Heart right ventricle (tissue), 16 donors: ENCODE measurements at regions not wholly inside any gene's neighbourhood (a gene's known extent, or its start where the extent isn't known, plus 50 kb on each side); places are given as distances from the start of the nearest gene placed in this dataset.

Experiments
- ATAC-seq, 8 donors: fragments of 200-7000 bp; cut with Tn5 transposase; one replicate each; pipeline ENCODE4 v1.9.1; 2020; ENCODE audit warnings: mild to moderate bottlenecking in 8 of 8, moderate library complexity in 8 of 8, moderate number of reproducible peaks in 1 of 8
- DNase-seq, 2 donors: peaks; one replicate each; pipeline ENCODE4 v3.0.0-alpha.2; 2020
- H3K27ac ChIP-seq, 10 donors: fragments of 200-600 bp; sonication (generic) in 2 of 10; one replicate each; pipeline versions ENCODE4 v1.5.0 to v1.8.0; 2020 to 2022; ENCODE audit warnings: mild to moderate bottlenecking in 3 of 10
- H3K27me3 ChIP-seq, 7 donors: fragments of 200-600 bp; one replicate each; pipeline ENCODE4 v1.8.0; 2021 to 2022; ENCODE audit warnings: mild to moderate bottlenecking in 2 of 7
- H3K36me3 ChIP-seq, 9 donors: fragments of 200-600 bp; sonication (generic) in 1 of 9; one replicate each; pipeline versions ENCODE4 v1.5.0 to v1.8.0; 2020 to 2022; ENCODE audit warnings: mild to moderate bottlenecking in 2 of 9
- H3K4me1 ChIP-seq, 9 donors: fragments of 200-600 bp; sonication (generic) in 1 of 9; one replicate each; pipeline versions ENCODE4 v1.5.0 to v1.8.0; 2020 to 2022; ENCODE audit warnings: mild to moderate bottlenecking in 4 of 9
- H3K4me3 ChIP-seq, 10 donors: fragments of 200-600 bp; sonication (generic) in 2 of 10; one replicate each; pipeline versions ENCODE4 v1.5.0 to v1.8.0; 2020 to 2022; ENCODE audit warnings: mild to moderate bottlenecking in 7 of 10, moderate library complexity in 2 of 10
- H3K9me3 ChIP-seq, 11 donors: fragments of 200-600 bp in 10 of 11; sonication (generic) in 2 of 11; one replicate each; pipeline versions ENCODE4 v1.5.0 to v1.8.0; 2013 to 2022; ENCODE audit warnings: mild to moderate bottlenecking in 2 of 11, control low read depth in 1 of 11, moderate library complexity in 1 of 11
- CTCF ChIP-seq, 9 donors: fragments of 200-600 bp; sonication (generic) in 2 of 9; IDR thresholded peaks; one replicate each; pipeline versions ENCODE4 v1.5.0 to v1.8.0; 2021 to 2022; ENCODE audit warnings: antibody characterized with exemption in 9 of 9, mild to moderate bottlenecking in 5 of 9, moderate library complexity in 1 of 9
- WGBS, 2 donors: extraction: QIAGEN DNeasy Blood & Tissue Kit; methylation state at CpG; one replicate each; pipeline ENCODE4 v1.1.7; 2013; ENCODE audit warnings: inconsistent platforms in 1 of 2; 5-methylcytosine and 5-hydroxymethylcytosine counted together
- intact Hi-C, 10 donors: fragments of 100-400 bp; cut with DNase I; formaldehyde crosslinking; loops; one replicate each; pipeline versions ENCODE4 v1.11.1 to v1.14.2; 2022
- donor health status: Arrhythmogenic right ventricular cardiomyopathy.
- donor health status: ischemic (EF 13 %, LVEDD 7.1; RV severe dilation, severe dysfunction).
- donor health status: healthy with polysubstance abuse.
- donor health status: DM: no; HTN: yes; CAD: no.
- donor health status: DM: no; HTN: no; CAD: no.
- donor health status: ischemic (EF 25% LVEDD 6.9; RV normal size, moderate dysfunction).
- donor health status: ischemic (EF 25% LVEDD 5.7; RV mildly dilated, moderate dysfunction).
- donor health status: healthy.
- donor health status: DM: yes; HTN: yes; CAD: no.
- donor health status: Ischemic cardiomyopathy.
- donor health status: ischemic (EF 35%, LVEDD 5.7; RV mildly dilated, moderate dysfunction).
- donor health status: nonischemic (EF 11% LVEDD 7.7; RV severe dilation, severe dysfunction).
- donor health status: DM: yes; HTN: yes; CAD: no.
- donor health status: PGD.
- donor health status: ischemic (EF 29% LVEDD 5.4; RV normal size, mild dysfunction).
- donor health status: nonischemic (EF 23%, LVEDD 6.1; RV moderate dilation, normal function).

- Histone ChIP-seq H3K27me3 (no peaks in the 10 kb centered on the region), H3K27ac (no peak overlapping the region), H3K36me3 (no peaks in the 10 kb centered on the region), H3K4me1 (no peaks in the 10 kb centered on the region), H3K9me3 (peaks cover 0 to 16% (median 0%) of the 10 kb centered on the region in 11 donors), H3K4me3 (no peak overlapping the region)
- WGBS, 2 donors = 81 to 85% methylated on average over 2 of the region's 2 CpGs
- no peak for DNase-seq
- no peak for TF ChIP-seq CTCF (IDR thresholded peaks at IDR 0.05)
- intact Hi-C loops = no loop called here
- no peak for ATAC-seq
Observed at GRCh38 chr4:30402276-30402675, 317.9 kb upstream of the PCDH7 start.

GRCh38 chr4:30413915-30414314 lies 306.3 kb upstream of the PCDH7 start:
- H3K36me3 ChIP-seq = no peaks in the 10 kb centered on the region
- intact Hi-C loops = no loop called here
- no peaks in the 10 kb centered on the region for H3K4me1 ChIP-seq
- ATAC-seq (no peak), DNase-seq (no peak)
- no peaks in the 10 kb centered on the region for H3K27me3 ChIP-seq
- H3K27ac ChIP-seq = no peak overlapping the region
- H3K4me3 ChIP-seq = no peak overlapping the region
- H3K9me3 ChIP-seq = peaks cover 0 to 75% (median 17%) of the 10 kb centered on the region in 11 donors
- TF ChIP-seq CTCF (IDR thresholded peaks at IDR 0.05) = no peak

- no peak for ATAC-seq
- intact Hi-C loops = no loop called here
- no peak overlapping the region for H3K27ac ChIP-seq
- peaks cover 0 to 77% (median 14%) of the 10 kb centered on the region in 11 donors for H3K9me3 ChIP-seq
- no peaks in the 10 kb centered on the region for H3K4me1 ChIP-seq
- H3K36me3 ChIP-seq = no peaks in the 10 kb centered on the region
- no peaks in the 10 kb centered on the region for H3K27me3 ChIP-seq
- DNase-seq = no peak
- TF ChIP-seq CTCF (IDR thresholded peaks at IDR 0.05) = no peak
- 30 to 57% methylated on average over 3 of the region's 3 CpGs for WGBS, 2 donors
- no peak overlapping the region for H3K4me3 ChIP-seq
Observed at GRCh38 chr4:30416547-30416946, 303.6 kb upstream of the PCDH7 start.

GRCh38 chr4:30427932-30428331 lies 292.2 kb upstream of the PCDH7 start:
- peaks cover 0 to 32% (median 19%) of the 10 kb centered on the region in 11 donors for H3K9me3 ChIP-seq
- no peak for DNase-seq
- no peaks in the 10 kb centered on the region for H3K27me3 ChIP-seq
- no peaks in the 10 kb centered on the region for H3K4me1 ChIP-seq
- TF ChIP-seq CTCF (IDR thresholded peaks at IDR 0.05) = no peak
- WGBS, 2 donors = 41 to 62% methylated on average over 2 of the region's 2 CpGs
- H3K27ac ChIP-seq = no peak overlapping the region
- no peaks in the 10 kb centered on the region for H3K36me3 ChIP-seq
- ATAC-seq = no peak
- H3K4me3 ChIP-seq = no peak overlapping the region
- intact Hi-C loops = no loop called here
